HG02840 (cell line): ENCODE measurements at regions not wholly inside any gene's neighbourhood (a gene's known extent, or its start where the extent isn't known, plus 50 kb on each side); places are given as distances from the start of the nearest gene placed in this dataset.

ENCODE experiments used
- ATAC-seq: cut with Tn5 transposase; IDR thresholded peaks from one replicate; pipeline ENCODE4 v1.9.1; 2021; ENCODE audit warnings: mild to moderate bottlenecking, moderate library complexity, moderate number of reproducible peaks; ENCODE audit not compliant: unreplicated experiment, low FRiP score

DNA sequence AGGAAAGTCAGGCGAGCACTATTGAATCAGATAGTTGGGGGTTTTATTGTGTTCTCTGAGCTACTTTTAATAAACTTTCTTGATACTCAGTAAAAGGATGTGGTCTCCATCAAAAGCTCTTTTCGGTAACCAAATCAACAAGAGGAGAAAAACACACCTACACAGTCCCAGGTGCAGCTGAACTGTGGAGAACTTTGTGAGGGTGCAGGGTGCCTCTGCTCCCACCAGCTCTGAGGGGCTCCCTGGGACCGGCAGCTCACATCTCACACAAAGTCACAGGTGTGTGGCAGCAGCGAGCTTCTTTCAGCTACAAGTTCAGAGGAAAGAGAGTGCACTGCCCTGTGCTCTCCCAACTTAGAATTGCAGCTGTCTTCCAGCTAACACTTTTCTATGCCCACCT, 650.4 kb downstream of the RNF144A start:
- no peak for ATAC-seq

DNA sequence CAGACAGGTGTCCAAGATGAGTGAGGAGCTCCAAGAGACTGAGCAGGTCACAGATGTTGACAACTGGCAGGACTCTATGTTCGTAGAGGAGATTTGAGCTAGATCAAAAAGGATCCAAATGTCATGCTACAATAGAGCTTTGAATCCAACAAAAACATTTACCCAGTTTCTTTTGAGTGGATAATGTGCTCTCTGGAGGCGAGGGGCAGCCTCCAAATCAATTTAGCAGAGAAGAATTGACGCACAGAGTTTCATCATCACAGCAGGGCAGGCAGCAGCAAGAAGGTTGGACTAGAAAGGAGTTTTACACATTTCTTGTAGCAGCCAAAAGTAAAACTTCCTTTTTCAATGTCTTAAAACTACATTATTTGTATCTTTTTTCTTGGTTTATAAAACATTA, 653.0 kb downstream of the RNF144A start:
- ATAC-seq: no peak

GRCh38 chr2:7571701-7572100, 654.5 kb downstream of the RNF144A start:
- no peak for ATAC-seq

GRCh38 chr2:7572450-7572849, 655.2 kb downstream of the RNF144A start:
- ATAC-seq: no peak

DNA sequence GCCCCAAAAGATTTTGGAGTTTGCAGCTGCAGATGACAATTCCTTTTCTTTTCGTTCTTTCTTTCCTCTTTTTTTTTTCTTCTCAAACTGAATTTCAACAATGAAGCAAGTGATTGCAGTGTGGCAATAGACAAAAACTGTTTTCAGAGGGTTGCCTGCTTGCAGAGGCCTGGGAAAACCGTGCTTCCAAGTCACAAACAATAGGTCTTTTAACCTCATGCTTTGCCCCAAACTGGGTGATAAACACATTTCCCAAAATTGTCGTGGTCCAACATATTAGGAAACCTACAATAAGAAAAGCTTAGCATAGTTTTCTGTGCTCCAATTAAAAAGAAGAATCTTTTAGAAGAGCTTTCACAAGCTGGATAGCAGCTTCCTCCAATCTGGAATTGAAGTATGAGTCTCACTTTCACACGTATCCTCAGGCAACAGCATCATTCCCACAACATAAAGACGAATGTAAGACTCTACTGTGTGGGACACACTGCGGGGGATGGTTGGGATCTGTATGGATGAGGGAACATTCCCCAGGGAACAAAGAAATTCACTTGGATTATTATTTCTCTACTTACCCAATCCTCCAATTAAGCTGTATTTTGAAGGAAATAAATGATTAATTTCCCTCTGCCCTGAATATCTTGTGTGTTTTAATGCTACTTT, 656.1 kb downstream of the RNF144A start:
- no peak for ATAC-seq

DNA sequence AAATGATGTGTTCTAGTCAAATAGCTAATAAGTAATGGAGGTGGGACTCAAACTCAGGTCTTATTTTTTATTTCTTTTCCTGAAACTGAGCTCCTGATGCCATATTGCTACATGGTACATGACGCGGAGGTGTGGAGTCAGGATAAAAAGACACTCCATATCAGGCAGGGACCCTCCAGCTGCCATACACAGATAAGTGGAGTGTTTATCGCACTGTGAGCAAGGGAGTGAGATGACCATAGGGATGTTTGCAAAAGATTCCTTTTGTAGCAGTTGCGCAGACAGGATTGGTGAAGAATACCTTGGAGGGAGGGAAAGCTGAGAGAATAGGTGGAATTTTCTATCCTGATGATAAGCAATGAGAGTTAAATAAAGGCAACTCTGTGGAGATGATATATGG, 657.2 kb downstream of the RNF144A start:
- ATAC-seq: no peak

- no peak for ATAC-seq
Measured at GRCh38 chr2:7577769-7578168, 660.6 kb downstream of the RNF144A start.

GRCh38 chr2:7584017-7584416, 666.8 kb downstream of the RNF144A start:
- no peak for ATAC-seq

GRCh38 chr2:7586898-7587297, 669.7 kb downstream of the RNF144A start:
- no peak for ATAC-seq

- no peak for ATAC-seq
Measured at GRCh38 chr2:7588295-7588694, 671.1 kb downstream of the RNF144A start.

DNA sequence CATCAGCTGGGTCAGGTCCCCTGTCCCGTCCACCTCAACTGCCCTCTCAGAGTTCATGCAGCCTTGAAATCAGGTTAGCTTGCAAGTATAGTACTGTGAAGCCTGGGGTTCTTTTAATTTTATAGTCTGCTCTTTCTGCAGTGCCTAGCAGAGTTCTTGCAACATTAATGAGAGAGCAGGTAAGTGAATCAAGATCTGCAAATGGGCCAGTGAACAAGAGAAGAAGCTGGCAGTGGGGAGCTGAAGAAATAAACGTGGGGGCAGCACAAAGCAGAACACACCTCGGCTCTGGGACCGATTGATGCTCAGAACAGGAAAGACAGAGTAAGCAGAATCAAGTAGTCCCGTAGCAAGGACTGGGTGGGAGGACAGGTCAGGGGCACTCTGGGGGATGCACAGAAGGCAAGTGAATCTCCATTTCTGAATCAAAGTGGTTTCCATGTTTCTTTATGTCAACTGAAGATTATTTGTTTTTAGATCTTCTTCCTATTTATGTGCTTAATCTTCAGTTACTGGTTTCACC, 675.5 kb downstream of the RNF144A start:
- ATAC-seq: no peak

DNA sequence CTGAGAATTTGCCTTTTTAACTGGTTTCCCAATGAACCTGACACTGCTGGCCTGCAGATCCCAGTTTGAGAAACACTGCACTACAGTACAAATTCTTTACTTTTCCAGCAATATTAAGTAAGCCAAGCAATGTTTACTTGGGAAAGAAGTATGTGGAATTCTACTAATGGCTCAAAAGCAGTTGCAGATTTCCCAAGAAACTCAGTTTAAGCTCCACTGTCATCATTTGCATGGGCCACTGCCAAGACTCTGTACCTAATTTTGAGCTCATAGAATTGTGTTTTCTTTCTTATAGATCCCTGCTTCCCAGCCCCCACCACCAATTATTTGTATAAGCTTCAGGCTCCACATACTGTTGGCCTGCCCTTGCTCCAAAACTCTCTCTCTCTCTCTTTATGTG, 676.1 kb downstream of the RNF144A start:
- no peak for ATAC-seq

DNA sequence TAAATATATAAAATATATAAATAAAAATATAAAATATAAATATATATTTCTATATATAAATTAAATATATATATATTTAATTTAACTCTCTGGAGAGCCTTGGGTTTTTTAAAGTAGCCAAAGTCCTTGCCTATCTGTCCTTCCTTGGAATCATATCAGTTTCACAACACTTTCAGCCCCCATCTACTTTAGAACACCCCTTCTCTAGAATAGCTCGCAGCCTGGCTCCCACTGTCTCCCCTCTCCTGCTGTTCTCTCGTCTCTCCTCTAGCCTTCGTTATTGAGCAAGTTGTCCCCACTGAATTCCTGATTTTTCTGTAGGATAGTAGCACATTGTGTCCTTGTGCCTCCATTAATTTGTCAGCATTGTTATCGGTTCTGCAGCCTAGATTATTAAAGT, 677.0 kb downstream of the RNF144A start:
- no peak for ATAC-seq

- ATAC-seq: no peak
Measured at GRCh38 chr2:7595206-7595605, 678.0 kb downstream of the RNF144A start.

DNA sequence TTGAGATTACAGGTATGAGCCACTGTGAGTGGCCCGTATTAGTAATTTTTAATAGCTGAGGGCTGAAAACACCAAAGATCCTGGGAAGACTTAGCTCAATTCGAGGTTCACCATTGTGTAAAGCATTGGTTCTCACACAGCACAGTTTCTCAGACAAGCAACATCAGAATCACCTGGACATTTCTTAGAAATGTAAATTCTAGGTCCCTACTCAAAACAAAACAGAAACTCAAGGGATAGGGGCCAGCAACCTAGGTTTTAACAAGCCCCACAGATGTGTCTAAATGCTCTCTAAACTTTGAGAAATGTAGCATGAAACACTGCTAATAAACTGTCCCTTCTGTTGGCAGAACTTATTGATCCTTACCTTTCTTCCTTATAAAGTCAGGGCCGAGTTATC, 681.2 kb downstream of the RNF144A start:
- ATAC-seq: no peak

- no peak for ATAC-seq
Measured at GRCh38 chr2:7599462-7600258, 682.4 kb downstream of the RNF144A start.

- ATAC-seq: no peak
Measured at GRCh38 chr2:7601990-7602389, 684.8 kb downstream of the RNF144A start.

DNA sequence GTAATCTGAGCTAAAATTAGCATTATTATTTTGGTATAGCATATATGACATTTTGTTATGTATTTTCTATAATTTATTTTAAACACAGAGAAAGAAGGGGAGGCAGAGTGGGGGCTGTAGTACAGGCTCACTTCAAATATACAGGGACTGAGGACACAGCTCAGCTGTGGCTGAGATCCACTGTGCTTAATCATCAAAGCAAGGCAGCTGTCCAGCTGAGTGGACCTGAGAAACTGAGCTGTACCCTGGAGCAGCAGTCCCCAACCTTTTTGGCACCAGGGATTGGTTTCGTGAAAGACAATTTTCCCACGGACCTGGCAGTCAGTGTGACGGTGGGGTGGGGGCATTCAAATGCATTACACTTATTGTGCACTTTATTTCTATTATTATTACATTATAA, 687.2 kb downstream of the RNF144A start:
- ATAC-seq: no peak

DNA sequence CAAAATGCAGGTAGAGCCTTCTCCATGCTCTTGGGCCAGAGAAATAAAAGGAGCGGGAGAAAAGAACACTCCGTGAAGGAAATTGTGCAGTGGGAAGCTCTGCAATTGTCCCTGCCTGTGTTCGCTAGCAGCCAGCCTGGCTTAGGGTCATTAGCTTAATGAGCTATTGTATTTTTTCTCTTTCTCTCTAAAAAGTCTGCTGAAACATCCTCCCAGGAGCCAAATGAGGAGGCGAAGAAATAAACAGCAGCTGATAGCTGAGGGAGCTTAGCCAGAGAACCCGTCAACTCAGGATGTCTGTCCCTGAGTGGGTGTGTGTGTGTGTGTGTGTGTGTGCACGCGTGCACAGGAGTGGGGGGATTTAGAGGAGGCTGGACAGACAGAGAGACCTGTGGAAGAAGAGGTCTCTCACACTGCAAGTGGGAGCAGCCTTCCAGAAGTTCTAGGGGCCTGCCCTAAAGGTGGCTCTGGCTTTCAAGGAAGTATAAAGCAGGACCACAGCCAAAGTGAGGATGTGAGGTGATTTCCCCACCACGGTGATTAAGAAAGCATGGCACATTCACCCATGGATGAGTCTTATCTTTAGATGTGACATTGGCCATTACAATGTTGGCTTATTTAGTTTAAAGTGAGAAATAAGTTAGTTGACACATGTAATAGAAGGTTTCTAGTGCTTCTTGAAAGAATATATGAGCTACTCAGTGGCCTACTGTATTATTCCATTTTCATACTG, 690.4 kb downstream of the RNF144A start:
- ATAC-seq: no peak

DNA sequence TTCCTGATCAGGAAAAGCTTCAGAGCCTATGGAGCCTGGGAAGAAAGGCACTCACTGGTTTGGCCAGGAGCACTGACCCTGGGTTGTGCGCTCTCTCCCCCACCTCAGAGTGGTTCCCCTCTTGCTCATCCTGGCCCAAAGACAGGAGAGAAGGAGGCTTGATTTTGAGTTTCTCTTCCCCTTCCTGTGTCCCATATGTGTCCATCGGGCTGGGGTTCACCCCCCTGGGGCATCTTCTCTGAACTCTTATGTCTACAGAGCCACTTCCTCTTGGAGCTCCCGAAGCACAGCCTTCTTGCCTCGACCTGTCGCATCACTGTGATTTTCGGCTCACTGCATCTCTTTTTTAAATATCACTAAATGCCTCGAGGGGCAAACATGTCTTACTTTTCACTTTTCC, 692.3 kb downstream of the RNF144A start:
- no peak for ATAC-seq

- ATAC-seq: no peak
Measured at GRCh38 chr2:7609974-7610373, 692.8 kb downstream of the RNF144A start.
